ENCODE measurements at regions not wholly inside any gene's neighbourhood (a gene's known extent, or its start where the extent isn't known, plus 50 kb on each side); places are given as distances from the start of the nearest gene placed in this dataset.

- TF ChIP-seq CTCF (IDR thresholded peaks at IDR 0.05) = no peak
- TF ChIP-seq POLR2A (IDR thresholded peaks at IDR 0.05) = no peak
Measured at GRCh38 chr3:102226463-102226862, 208.4 kb upstream of the ZPLD1 start.
